HepG2 (cell line): ENCODE measurements at regions not wholly inside any gene's neighbourhood (a gene's known extent, or its start where the extent isn't known, plus 50 kb on each side); places are given as distances from the start of the nearest gene placed in this dataset.

Experiments used
- ARID3A ChIP-seq: IDR thresholded peaks from 2 replicates; pipeline ENCODE4 v1.6.1; 2012; ENCODE audit warnings: low read depth, low read length, improper control_type of control experiment
- ARID5B ChIP-seq: IDR thresholded peaks from 2 replicates; pipeline ENCODE4 v1.4.0; 2020; ENCODE audit warnings: mild to moderate bottlenecking, missing genetic modification reagents
- CREM ChIP-seq, 2 experiments: sonication (generic) in 1 of 2; formaldehyde crosslinking in 1 of 2; IDR thresholded peaks; 2 replicates each; pipeline versions ENCODE4 v1.4.0 to v1.6.1; 2016 to 2020; ENCODE audit warnings: antibody characterized with exemption in 1 of 2, mild to moderate bottlenecking in 1 of 2, missing genetic modification reagents in 1 of 2
- ELK4 ChIP-seq: sonication (generic); formaldehyde crosslinking; IDR thresholded peaks from 2 replicates; pipeline ENCODE4 v1.9.0; 2021; ENCODE audit warnings: missing genetic modification reagents, borderline replicate concordance
- GATAD2A ChIP-seq: IDR thresholded peaks from 2 replicates; pipeline ENCODE4 v1.6.1; 2016
- IRX3 ChIP-seq: sonication (generic); formaldehyde crosslinking; IDR thresholded peaks from 2 replicates; pipeline ENCODE4 v1.8.1; 2023; ENCODE audit warnings: mild to moderate bottlenecking, low read depth, missing genetic modification reagents, borderline replicate concordance
- MAFK ChIP-seq, 2 experiments: IDR thresholded peaks in 1 of 2; conservative IDR thresholded peaks in 1 of 2; 2 replicates each; pipeline ENCODE4 v1.6.1; 2011; ENCODE audit warnings: improper control_type of control experiment in 2 of 2, low read length in 2 of 2
- NFKB2 ChIP-seq: sonication (generic); formaldehyde crosslinking; IDR thresholded peaks from 2 replicates; pipeline ENCODE4 v1.4.0; 2020; ENCODE audit warnings: missing genetic modification reagents, borderline replicate concordance
- TBX3 ChIP-seq: fragments of 450-650 bp; IDR thresholded peaks from 2 replicates; pipeline ENCODE4 v1.6.1; 2017; ENCODE audit warnings: antibody characterized with exemption, mild to moderate bottlenecking, inconsistent platforms, borderline replicate concordance
- TCF12 ChIP-seq, 2 experiments: fragments of 450-650 bp in 1 of 2; sonication (generic) in 1 of 2; formaldehyde crosslinking in 1 of 2; IDR thresholded peaks; 2 replicates each; pipeline versions ENCODE4 v1.6.1 to v1.8.0; 2017 to 2022; ENCODE audit warnings: antibody characterized with exemption in 1 of 2, mild to moderate bottlenecking in 1 of 2, missing genetic modification reagents in 1 of 2, moderate library complexity in 1 of 2
- TCF7 ChIP-seq: sonication (generic); IDR thresholded peaks from 2 replicates; pipeline ENCODE4 v1.6.1; 2016; ENCODE audit warnings: antibody characterized with exemption, low read depth
- ZBTB14 ChIP-seq: sonication (generic); formaldehyde crosslinking; IDR thresholded peaks from 2 replicates; pipeline ENCODE4 v1.4.0; 2020; ENCODE audit warnings: missing genetic modification reagents
- ZBTB44 ChIP-seq: sonication (generic); formaldehyde crosslinking; IDR thresholded peaks from 2 replicates; pipeline ENCODE4 v1.4.0; 2020; ENCODE audit warnings: missing genetic modification reagents
- ZIK1 ChIP-seq: sonication (generic); formaldehyde crosslinking; IDR thresholded peaks from 2 replicates; pipeline ENCODE4 v1.5.0; 2020; ENCODE audit warnings: mild to moderate bottlenecking, low read depth, missing genetic modification reagents, borderline replicate concordance
- ZNF503 ChIP-seq: sonication (generic); formaldehyde crosslinking; IDR thresholded peaks from 2 replicates; pipeline ENCODE4 v1.4.0; 2020; ENCODE audit warnings: missing genetic modification reagents
- ZNF546 ChIP-seq: sonication (generic); formaldehyde crosslinking; conservative IDR thresholded peaks from 2 replicates; pipeline ENCODE4 v1.8.1; 2023; ENCODE audit warnings: mild to moderate bottlenecking, missing genetic modification reagents
- ZNF790 ChIP-seq: sonication (generic); formaldehyde crosslinking; IDR thresholded peaks from 2 replicates; pipeline ENCODE4 v1.8.0; 2022; ENCODE audit warnings: missing genetic modification reagents, mild to moderate bottlenecking, borderline replicate concordance

- peak; percentile 30; the same call in 1 of the 2 replicates for TF ChIP-seq ARID5B (CRISPR knock-in tag)
- peak; percentile 50 to 67; a peak in 3 of 4 replicates for TF ChIP-seq MAFK (conservative IDR thresholded peaks at IDR 0.05 in 1 of 2, IDR thresholded peaks at IDR 0.05 in 1 of 2; ENCODE audit: low read length in 2 of 2)
- TF ChIP-seq ELK4 (CRISPR knock-in tag): no peak
- peak; percentile 23; the same call in 1 of the 2 replicates for TF ChIP-seq TCF7
- TF ChIP-seq NFKB2 (CRISPR knock-in tag): no peak
- TF ChIP-seq TCF12 (IDR thresholded peaks at IDR 0.05): no peak
- TF ChIP-seq TCF12 (CRISPR knock-in tag; IDR thresholded peaks at IDR 0.05): no peak
- TF ChIP-seq ARID3A: 0 out of 2 replicates have a peak, but pooled peaks have one; percentile 32
- TF ChIP-seq ZNF546 (CRISPR knock-in tag): no peak
- TF ChIP-seq IRX3 (CRISPR knock-in tag): no peak
- no peak for TF ChIP-seq ZBTB44 (CRISPR knock-in tag)
- no peak for TF ChIP-seq ZNF503 (CRISPR knock-in tag)
- peak; percentile 77; the same call in 1 of the 2 replicates for TF ChIP-seq TBX3
- 0 out of 2 replicates have a peak, but pooled peaks have one; percentile 27 for TF ChIP-seq GATAD2A (CRISPR knock-in tag)
- no peak for TF ChIP-seq ZIK1 (CRISPR knock-in tag)
- peak; percentile 16; the same call in 1 of the 2 replicates for TF ChIP-seq CREM (IDR thresholded peaks at IDR 0.05)
- TF ChIP-seq CREM (CRISPR knock-in tag; IDR thresholded peaks at IDR 0.05): no peak
- TF ChIP-seq ZNF790 (CRISPR knock-in tag): no peak
- TF ChIP-seq ZBTB14 (CRISPR knock-in tag): no peak
Observed at GRCh38 chr13:23969647-23970046, 72.3 kb upstream of the C1QTNF9B start (continued).
